DOHH2 (cell line): ENCODE measurements at regions not wholly inside any gene's neighbourhood (a gene's known extent, or its start where the extent isn't known, plus 50 kb on each side); places are given as distances from the start of the nearest gene placed in this dataset.

Experiments
- H3F3A ChIP-seq: fragments of 200-600 bp; sonication (generic), shearing (Covaris generic); 2 replicates; pipeline ENCODE4 v1.6.0; 2016; ENCODE audit warnings: antibody characterized with exemption, mild to moderate bottlenecking; ENCODE audit not compliant: control insufficient read depth, insufficient read depth
- H3K27ac ChIP-seq: fragments of 200-600 bp; sonication (generic); 2 replicates; pipeline ENCODE4 v1.5.1; 2014; ENCODE audit warnings: low read depth, mild to moderate bottlenecking, low read length, moderate library complexity
- H3K27me3 ChIP-seq: fragments of 200-600 bp; sonication (generic); 2 replicates; pipeline ENCODE4 v1.6.1; 2014; ENCODE audit warnings: mild to moderate bottlenecking, low read length, mixed read lengths; ENCODE audit not compliant: control insufficient read depth
- H3K36me3 ChIP-seq: fragments of 200-600 bp; sonication (generic); 2 replicates; pipeline ENCODE4 v1.6.1; 2014; ENCODE audit warnings: mild to moderate bottlenecking, low read length, moderate library complexity, mixed read lengths; ENCODE audit not compliant: control insufficient read depth
- H3K4me1 ChIP-seq: fragments of 200-600 bp; sonication (generic); 2 replicates; pipeline ENCODE4 v1.6.1; 2014; ENCODE audit warnings: mild to moderate bottlenecking, low read length, mixed read lengths; ENCODE audit not compliant: control insufficient read depth
- H3K4me2 ChIP-seq: fragments of 200-600 bp; sonication (generic); 2 replicates; pipeline ENCODE4 v1.6.0; 2014; ENCODE audit warnings: mild to moderate bottlenecking, low read length, moderate library complexity
- H3K4me3 ChIP-seq: fragments of 200-600 bp; sonication (generic); 2 replicates; pipeline ENCODE4 v1.5.1; 2014; ENCODE audit warnings: mild to moderate bottlenecking, low read length, mixed read lengths
- H3K79me2 ChIP-seq: fragments of 200-600 bp; sonication (generic); 2 replicates; pipeline ENCODE4 v1.6.1; 2014; ENCODE audit warnings: mild to moderate bottlenecking, low read length, mixed read lengths; ENCODE audit not compliant: control insufficient read depth
- H3K9me2 ChIP-seq: fragments of 200-600 bp; sonication (generic); replicated peaks from 2 replicates; pipeline ENCODE4 v1.6.1; 2014; ENCODE audit warnings: mild to moderate bottlenecking, low read length, mixed read lengths; ENCODE audit not compliant: control insufficient read depth
- H3K9me3 ChIP-seq: fragments of 200-600 bp; sonication (generic); 2 replicates; pipeline ENCODE4 v1.6.1; 2014; ENCODE audit warnings: antibody characterized with exemption, low read length, mixed read lengths; ENCODE audit not compliant: control insufficient read depth, insufficient read depth
- H4K20me1 ChIP-seq: fragments of 200-600 bp; sonication (generic); 2 replicates; pipeline ENCODE4 v1.6.0; 2014; ENCODE audit warnings: low read depth, mild to moderate bottlenecking, antibody characterized with exemption, low read length, moderate library complexity; ENCODE audit not compliant: control insufficient read depth, insufficient read depth
- EZH2phosphoT487 ChIP-seq: fragments of 200-600 bp; sonication (generic); IDR thresholded peaks from 2 replicates; pipeline ENCODE4 v1.6.1; 2017; ENCODE audit warnings: borderline replicate concordance, mild to moderate bottlenecking, antibody characterized with exemption, low read length, moderate library complexity, mixed read lengths
- TF ChIP-seq, protein P1 (sequence below): fragments of 200-600 bp; sonication (generic); IDR thresholded peaks from one replicate; pipeline ENCODE4 v1.5.1; 2014; ENCODE audit warnings: antibody characterized with exemption, mild to moderate bottlenecking, low read depth, low read length; ENCODE audit not compliant: poor library complexity, severe bottlenecking

DNA sequence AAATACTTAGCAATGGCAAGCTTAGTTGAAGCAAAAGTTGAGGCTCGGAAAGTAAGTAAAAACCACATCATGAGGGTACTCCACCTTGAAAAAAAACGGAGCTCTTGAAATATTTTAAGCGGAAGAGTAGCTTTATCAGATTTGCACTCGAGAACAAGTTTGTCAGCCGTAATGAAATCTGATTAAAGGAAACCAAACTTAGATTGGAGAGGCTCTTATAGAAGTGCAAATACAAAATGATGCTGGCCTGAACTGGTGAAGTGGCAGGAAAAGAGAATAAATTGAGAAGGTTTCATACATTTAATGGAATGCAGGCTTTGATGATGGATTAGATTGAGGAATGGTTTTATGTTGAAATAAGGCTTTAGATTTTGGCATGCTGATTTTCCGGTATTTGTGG is 484.2 kb downstream of the PID1 start:
- no peak for TF ChIP-seq EZH2phosphoT487
- TF ChIP-seq, protein P1, sequence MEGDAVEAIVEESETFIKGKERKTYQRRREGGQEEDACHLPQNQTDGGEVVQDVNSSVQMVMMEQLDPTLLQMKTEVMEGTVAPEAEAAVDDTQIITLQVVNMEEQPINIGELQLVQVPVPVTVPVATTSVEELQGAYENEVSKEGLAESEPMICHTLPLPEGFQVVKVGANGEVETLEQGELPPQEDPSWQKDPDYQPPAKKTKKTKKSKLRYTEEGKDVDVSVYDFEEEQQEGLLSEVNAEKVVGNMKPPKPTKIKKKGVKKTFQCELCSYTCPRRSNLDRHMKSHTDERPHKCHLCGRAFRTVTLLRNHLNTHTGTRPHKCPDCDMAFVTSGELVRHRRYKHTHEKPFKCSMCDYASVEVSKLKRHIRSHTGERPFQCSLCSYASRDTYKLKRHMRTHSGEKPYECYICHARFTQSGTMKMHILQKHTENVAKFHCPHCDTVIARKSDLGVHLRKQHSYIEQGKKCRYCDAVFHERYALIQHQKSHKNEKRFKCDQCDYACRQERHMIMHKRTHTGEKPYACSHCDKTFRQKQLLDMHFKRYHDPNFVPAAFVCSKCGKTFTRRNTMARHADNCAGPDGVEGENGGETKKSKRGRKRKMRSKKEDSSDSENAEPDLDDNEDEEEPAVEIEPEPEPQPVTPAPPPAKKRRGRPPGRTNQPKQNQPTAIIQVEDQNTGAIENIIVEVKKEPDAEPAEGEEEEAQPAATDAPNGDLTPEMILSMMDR: no peak
- H3K27me3 ChIP-seq: no peaks in the 10 kb centered on the region
- no peaks in the 10 kb centered on the region for H3K36me3 ChIP-seq
- H3K9me3 ChIP-seq: no peaks in the 10 kb centered on the region
- no peak overlapping the region for H3K27ac ChIP-seq
- H4K20me1 ChIP-seq: no peaks in the 10 kb centered on the region
- H3K9me2 ChIP-seq: no peaks in the 10 kb centered on the region
- H3K4me3 ChIP-seq: no peak overlapping the region
- H3K4me1 ChIP-seq: no peaks in the 10 kb centered on the region
- H3F3A ChIP-seq: no peaks in the 10 kb centered on the region
- H3K4me2 ChIP-seq: no peak overlapping the region
- H3K79me2 ChIP-seq: no peaks in the 10 kb centered on the region

DNA sequence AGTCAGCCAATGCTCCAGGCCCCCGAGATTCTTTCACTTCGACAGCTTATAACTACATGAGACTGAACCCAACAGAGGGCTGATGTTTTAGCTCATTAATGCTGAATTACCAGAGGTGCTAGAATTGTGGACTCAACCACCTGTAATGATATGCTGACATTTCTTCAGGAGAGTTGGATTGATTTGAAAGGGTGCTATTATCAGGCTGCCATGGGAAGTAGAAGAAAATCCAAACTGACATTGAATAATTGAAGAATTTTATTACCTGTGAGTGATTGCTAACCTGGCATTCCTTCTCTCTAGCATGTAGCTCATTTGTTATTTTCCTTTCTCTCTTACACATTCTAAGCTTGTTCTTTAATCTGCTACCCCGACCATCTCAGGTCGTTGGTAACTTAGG is 488.8 kb downstream of the PID1 start:
- H3F3A ChIP-seq: no peaks in the 10 kb centered on the region
- no peak for TF ChIP-seq EZH2phosphoT487
- TF ChIP-seq, protein P1: no peak
- H3K9me2 ChIP-seq: no peaks in the 10 kb centered on the region
- no peaks in the 10 kb centered on the region for H3K36me3 ChIP-seq
- H3K9me3 ChIP-seq: no peaks in the 10 kb centered on the region
- no peaks in the 10 kb centered on the region for H3K4me1 ChIP-seq
- H3K79me2 ChIP-seq: no peaks in the 10 kb centered on the region
- H4K20me1 ChIP-seq: no peaks in the 10 kb centered on the region
- no peak overlapping the region for H3K4me3 ChIP-seq
- H3K27me3 ChIP-seq: no peaks in the 10 kb centered on the region
- no peak overlapping the region for H3K4me2 ChIP-seq
- no peak overlapping the region for H3K27ac ChIP-seq

DNA sequence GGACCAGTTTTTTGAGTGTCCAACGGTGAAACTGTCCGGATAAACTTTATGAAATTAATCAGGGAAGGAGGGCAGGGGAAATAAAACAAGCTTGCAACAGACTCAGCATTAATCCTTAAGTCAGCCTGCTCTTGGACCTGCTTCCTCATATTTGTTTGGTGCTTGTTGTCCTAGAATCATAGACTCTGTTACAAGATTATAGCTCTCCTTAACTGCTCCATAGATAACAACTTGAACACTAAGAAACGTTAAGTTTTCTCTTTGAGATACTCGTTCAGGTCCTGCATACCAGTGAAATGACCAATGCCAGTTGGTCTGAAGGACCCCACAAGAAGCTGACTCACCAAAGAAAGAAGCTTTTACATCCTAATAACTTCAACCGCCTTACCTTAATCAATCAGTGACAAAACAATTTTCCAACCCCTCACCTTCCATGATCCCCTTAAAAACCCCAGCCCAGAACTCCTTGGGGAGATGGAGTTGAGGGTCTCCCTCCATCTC is 493.2 kb downstream of the PID1 start:
- Histone ChIP-seq H3K36me3 (no peaks in the 10 kb centered on the region), H3K27ac (no peak overlapping the region), H3K27me3 (no peaks in the 10 kb centered on the region), H3K9me3 (no peaks in the 10 kb centered on the region), H3F3A (no peaks in the 10 kb centered on the region), H3K79me2 (no peaks in the 10 kb centered on the region), H4K20me1 (no peaks in the 10 kb centered on the region), H3K4me3 (no peak overlapping the region), H3K4me2 (no peak overlapping the region), H3K9me2 (no peaks in the 10 kb centered on the region), H3K4me1 (no peaks in the 10 kb centered on the region)
- TF ChIP-seq, protein P1: no peak
- no peak for TF ChIP-seq EZH2phosphoT487
